Stimulated activated CD4-positive, alpha-beta T cell treated with anti-CD3 and anti-CD28 coated beads, Interleukin-1b, Interleukin-23, amount 100 ng/mL, for 48 hours (primary cell): ENCODE measurements at regions not wholly inside any gene's neighbourhood (a gene's known extent, or its start where the extent isn't known, plus 50 kb on each side); places are given as distances from the start of the nearest gene placed in this dataset.

ENCODE experiments used
- DNase-seq: peaks from one replicate; pipeline ENCODE4 v3.0.0-alpha.2; 2020

- DNase-seq = no peak
Measured at GRCh38 chr18:10035281-10035991, 121.6 kb downstream of the VAPA start.

- DNase-seq = no peak
Measured at GRCh38 chr18:10036479-10036878, 122.7 kb downstream of the VAPA start.

GRCh38 chr18:10037181-10037580, 123.4 kb downstream of the VAPA start:
- no peak for DNase-seq

- no peak for DNase-seq
Measured at GRCh38 chr18:10038268-10038667, 124.5 kb downstream of the VAPA start.

- no peak for DNase-seq
Measured at GRCh38 chr18:10040287-10041011, 126.6 kb downstream of the VAPA start.

- DNase-seq = no peak
Measured at GRCh38 chr18:10041180-10041579, 127.4 kb downstream of the VAPA start.

- DNase-seq = no peak
Measured at GRCh38 chr18:10042492-10042891, 128.7 kb downstream of the VAPA start.

- no peak for DNase-seq
Measured at GRCh38 chr18:10044054-10044453, 130.2 kb downstream of the VAPA start.

GRCh38 chr18:10045296-10045891, 131.6 kb downstream of the VAPA start:
- no peak for DNase-seq

- no peak for DNase-seq
Measured at GRCh38 chr18:10046178-10046807, 132.5 kb downstream of the VAPA start.

- no peak for DNase-seq
Measured at GRCh38 chr18:10047237-10047636, 133.4 kb downstream of the VAPA start.

- DNase-seq = no peak
Measured at GRCh38 chr18:10049747-10050146, 135.9 kb downstream of the VAPA start.

GRCh38 chr18:10050956-10051355, 137.1 kb downstream of the VAPA start:
- DNase-seq = no peak

GRCh38 chr18:10051877-10052631, 138.2 kb downstream of the VAPA start:
- no peak for DNase-seq

GRCh38 chr18:10052871-10053270, 139.1 kb downstream of the VAPA start:
- DNase-seq = no peak

- DNase-seq = no peak
Measured at GRCh38 chr18:10053861-10054260, 140.0 kb downstream of the VAPA start.

- DNase-seq = no peak
Measured at GRCh38 chr18:10054366-10054765, 140.6 kb downstream of the VAPA start.

- no peak for DNase-seq
Measured at GRCh38 chr18:10055125-10055750, 141.4 kb downstream of the VAPA start.

- no peak for DNase-seq
Measured at GRCh38 chr18:10056506-10056905, 142.7 kb downstream of the VAPA start.

GRCh38 chr18:10057401-10057893, 143.6 kb downstream of the VAPA start:
- DNase-seq = no peak

- DNase-seq = no peak
Measured at GRCh38 chr18:10057894-10058791, 144.3 kb downstream of the VAPA start.
